Activated naive CD8-positive, alpha-beta T cell treated with anti-CD3 and anti-CD28 coated beads for 36 hours (primary cell): ENCODE measurements at regions not wholly inside any gene's neighbourhood (a gene's known extent, or its start where the extent isn't known, plus 50 kb on each side); places are given as distances from the start of the nearest gene placed in this dataset.
"Not testable (repeated sequence)": the region's sequence is repeated elsewhere in the genome, so short reads cannot be mapped to it uniquely, and the experiment has no call there.

Experiments used
- DNase-seq: peaks from one replicate; pipeline ENCODE4 v3.0.0; 2021
- H3K27ac Mint-ChIP-seq: one replicate; pipeline ENCODE4 v1.8.0; 2022; ENCODE audit warnings: mild to moderate bottlenecking, moderate library complexity, mixed read lengths
- H3K27me3 Mint-ChIP-seq: one replicate; pipeline ENCODE4 v1.8.0; 2022; ENCODE audit warnings: mild to moderate bottlenecking, mixed read lengths
- H3K36me3 Mint-ChIP-seq: one replicate; pipeline ENCODE4 v1.8.0; 2021; ENCODE audit warnings: mild to moderate bottlenecking, mixed read lengths
- H3K4me1 Mint-ChIP-seq: one replicate; pipeline ENCODE4 v1.8.0; 2021; ENCODE audit warnings: mixed read lengths
- H3K4me3 Mint-ChIP-seq: one replicate; pipeline ENCODE4 v1.8.0; 2022; ENCODE audit warnings: mild to moderate bottlenecking, moderate library complexity, mixed read lengths
- H3K9me3 Mint-ChIP-seq: one replicate; pipeline ENCODE4 v1.8.0; 2022; ENCODE audit warnings: mixed read lengths

DNA sequence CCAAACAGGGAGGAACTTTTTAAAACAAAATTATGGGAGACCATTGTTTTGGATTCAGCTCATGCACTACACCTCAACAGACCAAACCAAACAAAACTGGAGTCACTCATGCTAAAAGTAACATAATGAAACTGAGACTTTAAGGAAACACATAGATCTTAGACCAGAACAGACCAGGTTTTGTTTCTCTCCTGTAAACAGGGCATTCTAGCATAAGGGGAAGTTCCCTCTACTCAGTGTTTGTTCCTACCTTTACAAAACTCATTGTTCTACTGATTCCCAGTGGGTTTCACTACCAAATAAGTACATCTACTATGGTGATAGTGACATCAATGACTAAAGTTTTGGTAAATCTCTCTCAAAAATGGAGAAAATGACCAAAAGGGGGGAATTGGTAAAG is 1103.6 kb upstream of the EDIL3 start:
- Mint-ChIP-seq H3K9me3 (peaks cover 18% of the 10 kb centered on the region), H3K27ac (no peak overlapping the region), H3K36me3 (no peaks in the 10 kb centered on the region), H3K27me3 (no peaks in the 10 kb centered on the region), H3K4me1 (no peaks in the 10 kb centered on the region), H3K4me3 (no peak overlapping the region)
- DNase-seq, result no peak

DNA sequence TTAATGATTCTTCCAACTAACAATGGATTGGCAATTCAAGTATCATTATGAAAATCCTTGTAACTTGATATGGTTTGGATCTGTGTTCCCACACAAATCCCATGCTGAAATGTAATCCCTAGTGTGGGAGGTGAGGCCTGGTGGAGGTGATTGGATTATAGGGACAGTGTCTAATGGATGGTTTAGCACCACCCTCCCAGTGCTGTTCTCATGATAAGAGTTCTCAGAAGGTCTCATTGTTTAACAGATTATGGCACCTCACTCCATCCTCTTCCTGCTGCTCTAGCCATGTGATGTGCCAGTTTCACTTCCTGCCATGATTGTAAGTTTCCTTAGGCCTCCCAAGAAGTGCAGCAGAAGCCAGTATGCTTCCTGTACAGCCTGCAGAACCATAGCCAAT is 1116.2 kb upstream of the EDIL3 start:
- peaks cover 3% of the 10 kb centered on the region for H3K9me3 Mint-ChIP-seq
- no peaks in the 10 kb centered on the region for H3K36me3 Mint-ChIP-seq
- no peaks in the 10 kb centered on the region for H3K27me3 Mint-ChIP-seq
- H3K4me1 Mint-ChIP-seq, result no peaks in the 10 kb centered on the region
- no peak for DNase-seq
- H3K4me3 Mint-ChIP-seq, result no peak overlapping the region
- no peak overlapping the region for H3K27ac Mint-ChIP-seq

DNA sequence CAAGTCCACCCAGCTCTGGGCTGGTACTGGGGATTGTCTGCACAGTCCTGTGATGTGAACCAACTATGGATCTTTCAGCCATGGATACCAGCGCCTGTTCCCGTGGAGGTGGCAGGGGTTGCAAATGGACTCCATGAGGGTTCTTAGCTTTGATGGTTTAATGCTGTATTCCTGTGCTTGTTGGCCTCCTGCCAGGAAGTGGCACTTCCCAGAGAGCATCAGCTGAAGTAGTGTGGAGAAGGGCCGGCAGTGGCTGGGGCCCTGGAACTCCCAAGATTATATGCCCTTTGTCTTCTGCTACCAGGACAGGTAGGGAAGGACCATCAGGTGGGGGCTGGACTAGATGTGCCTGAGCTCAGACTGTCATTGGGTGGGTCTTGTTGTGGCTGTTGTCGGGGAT is 1104.8 kb upstream of the COX7C start:
- no peaks in the 10 kb centered on the region for H3K36me3 Mint-ChIP-seq
- peaks cover 2% of the 10 kb centered on the region for H3K9me3 Mint-ChIP-seq
- no peaks in the 10 kb centered on the region for H3K27me3 Mint-ChIP-seq
- no peak overlapping the region for H3K4me3 Mint-ChIP-seq
- H3K4me1 Mint-ChIP-seq, result no peaks in the 10 kb centered on the region
- no peak overlapping the region for H3K27ac Mint-ChIP-seq
- no peak for DNase-seq

DNA sequence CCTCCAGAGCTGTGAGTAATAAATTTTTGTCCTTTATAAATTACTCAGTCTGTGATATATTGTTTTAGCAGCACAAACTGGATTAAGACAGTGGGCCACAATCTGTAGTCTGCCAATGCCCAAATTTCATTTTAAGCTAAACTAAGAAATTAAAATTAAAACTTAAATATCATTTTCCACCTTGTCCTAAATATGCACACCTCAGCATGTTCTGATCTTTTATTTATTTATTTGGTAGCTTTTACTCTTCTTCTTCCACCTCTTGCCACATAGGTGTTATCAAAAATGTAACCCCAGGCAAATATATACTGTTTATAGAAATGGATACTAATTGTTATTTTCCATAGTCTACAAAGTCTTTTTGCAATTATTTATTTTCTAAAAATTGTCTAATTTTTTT is 1102.2 kb upstream of the COX7C start:
- Mint-ChIP-seq H3K36me3 (no peaks in the 10 kb centered on the region), H3K9me3 (no peaks in the 10 kb centered on the region), H3K27me3 (no peaks in the 10 kb centered on the region), H3K4me1 (no peaks in the 10 kb centered on the region), H3K4me3 (no peak overlapping the region), H3K27ac (no peak overlapping the region)
- DNase-seq, result no peak

DNA sequence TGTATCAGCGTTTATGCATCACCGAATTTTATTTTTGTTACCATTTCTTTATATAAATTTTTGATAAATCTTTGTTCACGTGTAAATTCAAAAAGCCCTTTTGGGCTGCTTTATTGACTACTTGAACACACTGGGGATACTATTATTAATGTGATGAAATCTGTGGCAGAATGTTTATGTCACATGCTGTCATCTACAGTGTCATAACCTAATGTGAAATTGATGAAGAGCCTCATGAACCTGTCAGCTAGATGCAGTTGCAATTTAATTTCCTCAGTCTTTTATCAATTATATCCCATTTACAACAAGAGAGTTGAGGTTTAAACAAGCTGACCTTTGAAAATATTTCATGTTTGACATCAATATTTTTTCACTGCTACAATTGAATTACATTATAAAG is 1100.4 kb upstream of the COX7C start:
- Mint-ChIP-seq H3K9me3 (no peaks in the 10 kb centered on the region), H3K27me3 (no peaks in the 10 kb centered on the region), H3K27ac (no peak overlapping the region), H3K4me1 (no peaks in the 10 kb centered on the region), H3K4me3 (no peak overlapping the region), H3K36me3 (no peaks in the 10 kb centered on the region)
- DNase-seq, result no peak

DNA sequence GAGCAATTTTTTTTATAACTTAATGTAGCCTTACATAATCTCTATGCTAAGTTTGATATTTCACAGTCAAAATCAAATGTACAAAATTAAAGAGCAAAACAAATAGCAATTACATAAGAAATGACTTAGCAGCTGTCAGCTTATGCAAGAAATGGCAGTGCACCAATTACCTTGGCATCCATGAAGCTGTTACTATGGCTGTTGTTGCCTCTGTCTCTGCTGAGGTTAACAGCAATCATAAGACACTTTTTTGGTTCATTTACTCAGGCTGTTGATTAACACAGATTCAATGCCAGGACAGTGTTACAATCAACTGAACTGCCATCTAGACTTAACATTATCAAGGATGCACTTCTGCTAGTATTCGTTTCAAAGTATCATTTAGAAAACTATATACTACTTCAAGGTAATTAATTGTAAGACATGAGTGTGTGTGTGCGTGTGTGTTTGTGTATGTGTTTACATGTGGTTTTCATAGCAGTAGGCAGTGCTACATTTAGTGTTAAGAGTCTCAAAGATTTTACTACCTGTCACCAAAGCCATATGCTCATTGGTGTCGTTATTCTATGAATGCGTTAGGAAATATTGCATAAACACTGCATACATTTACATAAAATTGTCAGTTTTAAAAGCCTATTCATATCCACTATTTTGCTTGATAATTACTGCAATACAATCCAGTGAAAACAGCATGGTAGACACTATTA is 1084.2 kb upstream of the COX7C start:
- H3K27me3 Mint-ChIP-seq, result no peaks in the 10 kb centered on the region
- H3K27ac Mint-ChIP-seq, result no peak overlapping the region
- DNase-seq, result no peak
- H3K4me3 Mint-ChIP-seq, result no peak overlapping the region
- H3K9me3 Mint-ChIP-seq, result no peaks in the 10 kb centered on the region
- no peaks in the 10 kb centered on the region for H3K4me1 Mint-ChIP-seq
- H3K36me3 Mint-ChIP-seq, result no peaks in the 10 kb centered on the region

DNA sequence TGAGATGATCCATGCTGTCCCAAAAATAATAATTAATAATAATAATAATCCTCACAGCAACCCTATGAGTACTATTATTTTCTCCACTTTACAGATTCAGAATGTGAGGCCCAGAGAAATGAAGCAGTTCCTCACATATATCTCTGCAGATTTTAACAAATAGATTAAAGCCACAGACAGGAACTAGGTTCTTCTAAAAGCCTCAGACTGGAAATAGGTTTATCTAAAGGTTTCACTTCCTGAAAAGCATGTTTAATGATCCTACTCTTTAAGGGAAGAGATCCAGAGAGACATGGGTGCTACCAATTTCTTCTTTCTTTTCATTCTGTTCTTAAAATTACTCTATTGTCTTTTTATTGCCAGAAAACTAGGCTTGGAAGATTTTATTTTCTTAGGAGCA is 1079.4 kb upstream of the COX7C start:
- no peaks in the 10 kb centered on the region for H3K9me3 Mint-ChIP-seq
- H3K27ac Mint-ChIP-seq, result no peak overlapping the region
- no peaks in the 10 kb centered on the region for H3K27me3 Mint-ChIP-seq
- DNase-seq, result no peak
- H3K4me1 Mint-ChIP-seq, result no peaks in the 10 kb centered on the region
- no peaks in the 10 kb centered on the region for H3K36me3 Mint-ChIP-seq
- no peak overlapping the region for H3K4me3 Mint-ChIP-seq

DNA sequence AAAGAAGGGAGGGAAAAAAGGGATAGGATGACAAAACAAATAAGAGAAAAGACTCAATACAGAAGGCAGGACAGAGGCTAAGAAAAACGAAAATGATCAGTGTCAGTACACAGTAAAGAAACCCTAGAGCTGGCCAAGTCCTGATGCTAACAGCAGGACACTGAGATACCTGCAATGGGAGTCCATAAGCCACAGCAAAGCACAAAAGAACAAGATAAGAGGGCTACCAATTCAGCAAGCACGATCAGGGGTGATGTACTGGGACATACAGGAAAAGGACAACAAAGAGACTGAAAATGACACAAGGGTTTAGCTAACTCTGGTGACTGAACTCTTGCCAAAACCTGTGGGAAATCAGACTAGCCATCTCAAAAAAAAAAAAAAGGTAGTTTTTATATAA is 1072.6 kb upstream of the COX7C start:
- H3K9me3 Mint-ChIP-seq, result no peaks in the 10 kb centered on the region

DNA sequence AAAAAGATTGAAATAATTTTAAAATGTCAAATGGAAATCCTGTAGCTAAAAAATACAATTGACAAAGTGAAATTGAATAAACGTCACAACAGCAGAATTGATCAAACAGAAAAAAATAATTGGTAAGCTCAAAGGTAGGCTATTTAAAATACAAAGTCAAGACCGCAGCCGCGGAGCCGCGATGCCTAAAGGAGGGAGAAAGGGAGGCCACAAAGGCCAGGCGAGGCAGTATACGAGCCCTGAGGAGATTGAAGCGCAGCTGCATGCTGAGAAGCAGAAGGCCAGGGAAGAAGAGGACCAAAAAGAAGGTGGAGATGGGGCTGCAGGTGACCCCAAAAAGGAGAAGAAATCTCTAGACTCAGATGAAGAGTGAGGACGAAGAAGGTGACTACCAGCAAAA is 1068.5 kb upstream of the COX7C start:
- H3K9me3 Mint-ChIP-seq, result peaks cover 8% of the 10 kb centered on the region
- H3K27me3 Mint-ChIP-seq, result no peaks in the 10 kb centered on the region
- no peak for DNase-seq
- H3K4me1 Mint-ChIP-seq, result no peaks in the 10 kb centered on the region
- no peak overlapping the region for H3K27ac Mint-ChIP-seq
- no peak overlapping the region for H3K4me3 Mint-ChIP-seq
- no peaks in the 10 kb centered on the region for H3K36me3 Mint-ChIP-seq

More for the DNA sequence above, 1072.6 kb upstream of the COX7C start:
- no peak overlapping the region for H3K27ac Mint-ChIP-seq
- no peak overlapping the region for H3K4me3 Mint-ChIP-seq
- H3K27me3 Mint-ChIP-seq, result no peaks in the 10 kb centered on the region
- H3K4me1 Mint-ChIP-seq, result no peaks in the 10 kb centered on the region
- no peaks in the 10 kb centered on the region for H3K36me3 Mint-ChIP-seq
- no peak for DNase-seq

DNA sequence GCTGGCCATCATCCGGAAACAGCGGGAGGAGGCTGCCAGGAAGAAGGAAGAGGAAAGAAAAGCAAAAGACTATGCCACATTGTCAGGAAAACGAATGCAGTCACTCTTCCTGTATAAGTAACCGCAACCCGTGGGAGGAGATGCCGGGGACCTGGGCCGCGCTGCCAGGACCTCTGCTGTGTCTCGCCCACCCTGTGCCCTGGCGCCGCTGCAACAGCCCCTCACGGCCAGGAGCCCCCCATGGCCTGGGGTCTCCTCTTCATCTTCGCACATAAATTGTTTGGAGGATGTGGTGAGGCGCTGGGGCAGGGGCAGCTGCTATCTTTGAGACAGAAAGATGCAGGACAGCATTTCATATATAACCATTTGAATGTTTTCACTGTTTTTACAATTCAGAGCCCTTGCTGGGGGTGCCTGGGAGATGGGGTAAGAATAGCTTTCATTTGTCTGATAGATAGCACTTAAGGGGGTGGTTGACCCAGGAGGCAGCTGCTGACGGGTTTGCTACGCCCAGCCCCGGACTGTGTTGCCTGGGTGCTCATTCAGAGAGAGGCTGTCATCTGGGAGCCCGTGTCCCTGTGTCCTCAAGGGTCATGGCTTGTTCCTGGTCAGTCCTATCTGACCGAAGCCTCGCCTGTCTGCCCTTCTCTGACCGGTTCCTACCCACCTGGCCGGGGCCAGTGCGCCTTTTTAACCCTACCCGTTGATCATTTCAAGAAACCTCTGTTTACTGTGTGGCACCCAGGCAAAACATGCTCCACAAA is 1067.7 kb upstream of the COX7C start:
- H3K27ac Mint-ChIP-seq, result no peak overlapping the region
- H3K9me3 Mint-ChIP-seq, result peaks cover 8% of the 10 kb centered on the region
- no peaks in the 10 kb centered on the region for H3K4me1 Mint-ChIP-seq
- no peak for DNase-seq
- no peaks in the 10 kb centered on the region for H3K36me3 Mint-ChIP-seq
- H3K27me3 Mint-ChIP-seq, result no peaks in the 10 kb centered on the region
- H3K4me3 Mint-ChIP-seq, result no peak overlapping the region

DNA sequence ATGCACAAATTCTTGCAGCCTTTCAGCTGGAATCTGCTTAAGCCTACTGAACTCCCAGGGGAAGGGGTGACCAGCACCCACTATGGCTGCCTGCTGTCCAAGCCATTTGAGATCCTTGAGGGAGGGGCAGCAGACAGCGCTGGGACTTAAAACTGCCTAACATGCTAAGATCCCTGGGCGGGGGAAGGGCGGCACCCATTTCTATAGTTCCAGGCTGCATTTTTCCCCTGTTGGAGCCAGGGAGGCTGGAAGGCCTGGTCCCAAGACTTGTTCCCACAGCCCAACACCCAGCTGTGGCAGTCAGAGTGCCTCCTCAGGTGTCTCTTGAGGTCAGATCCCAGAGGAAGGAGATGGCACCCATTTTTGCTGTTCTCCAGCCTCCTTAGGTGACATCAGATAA is 1061.3 kb upstream of the COX7C start:
- DNase-seq, result no peak

DNA sequence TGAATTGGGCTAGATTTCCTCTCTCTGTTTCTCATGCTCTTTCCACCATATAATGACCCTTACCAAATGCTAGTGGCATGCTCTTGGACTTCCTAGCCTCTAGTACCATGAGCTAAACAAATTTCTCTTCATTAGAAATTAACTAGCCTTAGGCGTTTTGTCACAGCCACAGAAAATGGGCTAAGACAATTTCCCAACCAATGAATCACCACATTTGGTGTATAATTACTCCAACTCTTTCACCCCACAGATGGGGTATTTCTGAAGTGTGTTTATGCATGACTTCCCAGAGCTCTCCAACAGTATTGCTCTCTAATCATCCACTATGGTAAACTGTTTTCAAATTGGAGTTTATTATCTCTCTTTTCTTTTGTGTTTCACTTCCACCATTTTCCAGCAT is 1041.1 kb upstream of the COX7C start:
- no peaks in the 10 kb centered on the region for H3K36me3 Mint-ChIP-seq
- no peak overlapping the region for H3K4me3 Mint-ChIP-seq
- no peaks in the 10 kb centered on the region for H3K4me1 Mint-ChIP-seq
- peaks cover 1% of the 10 kb centered on the region for H3K9me3 Mint-ChIP-seq
- no peak overlapping the region for H3K27ac Mint-ChIP-seq
- H3K27me3 Mint-ChIP-seq, result no peaks in the 10 kb centered on the region
- DNase-seq, result no peak

More for the DNA sequence above, 1061.3 kb upstream of the COX7C start:
- H3K27ac Mint-ChIP-seq, result no peak overlapping the region
- no peaks in the 10 kb centered on the region for H3K36me3 Mint-ChIP-seq
- H3K27me3 Mint-ChIP-seq, result no peaks in the 10 kb centered on the region
- H3K9me3 Mint-ChIP-seq, result peaks cover 22% of the 10 kb centered on the region
- no peaks in the 10 kb centered on the region for H3K4me1 Mint-ChIP-seq
- H3K4me3 Mint-ChIP-seq, result no peak overlapping the region

DNA sequence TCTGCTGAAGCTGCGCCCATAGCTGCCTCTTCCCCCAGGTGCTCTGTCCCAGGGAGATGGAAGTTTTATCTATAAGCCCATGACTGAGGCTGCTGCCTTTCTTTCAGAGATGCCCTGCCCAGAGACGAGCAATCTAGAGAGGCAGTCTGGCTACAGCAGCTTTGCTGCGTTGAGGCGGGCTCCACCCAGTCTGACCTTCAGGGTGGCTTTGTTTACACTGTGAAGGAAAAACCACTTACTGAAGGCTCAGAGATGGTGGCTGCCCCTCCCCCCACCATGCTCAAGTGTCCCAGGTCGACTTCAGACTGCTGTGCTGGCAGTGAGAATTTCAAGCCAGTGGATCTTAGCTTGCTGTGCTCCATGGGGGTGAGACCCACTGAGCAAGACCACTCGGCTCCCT is 1029.9 kb upstream of the COX7C start:
- H3K4me3 Mint-ChIP-seq, H3K27ac Mint-ChIP-seq, H3K36me3 Mint-ChIP-seq, H3K27me3 Mint-ChIP-seq, H3K4me1 Mint-ChIP-seq, DNase-seq: not testable (repeated sequence)
- H3K9me3 Mint-ChIP-seq, result peaks cover 21% of the 10 kb centered on the region

DNA sequence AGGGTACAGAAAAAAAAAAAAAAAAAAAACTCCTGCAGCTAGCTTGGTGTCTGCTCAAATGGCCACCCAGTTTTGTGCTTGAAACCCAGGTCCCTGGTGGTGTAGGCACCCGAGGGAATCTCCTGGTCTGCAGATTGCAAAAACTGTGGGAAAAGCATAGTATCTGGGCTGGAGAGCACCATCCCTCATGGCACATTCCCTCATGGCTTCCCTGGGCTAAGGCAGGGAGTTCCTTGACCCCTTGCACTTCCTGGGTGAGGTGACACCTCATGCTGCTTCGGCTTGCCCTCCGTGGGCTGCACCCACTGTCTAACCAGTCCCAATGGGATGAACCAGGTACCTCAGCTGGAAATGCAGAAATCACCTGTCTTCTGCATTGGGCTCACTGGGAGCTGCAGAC is 1029.5 kb upstream of the COX7C start:
- not testable (repeated sequence) for H3K27me3 Mint-ChIP-seq, DNase-seq, H3K4me3 Mint-ChIP-seq, H3K27ac Mint-ChIP-seq, H3K36me3 Mint-ChIP-seq, H3K4me1 Mint-ChIP-seq
- peaks cover 18% of the 10 kb centered on the region for H3K9me3 Mint-ChIP-seq

DNA sequence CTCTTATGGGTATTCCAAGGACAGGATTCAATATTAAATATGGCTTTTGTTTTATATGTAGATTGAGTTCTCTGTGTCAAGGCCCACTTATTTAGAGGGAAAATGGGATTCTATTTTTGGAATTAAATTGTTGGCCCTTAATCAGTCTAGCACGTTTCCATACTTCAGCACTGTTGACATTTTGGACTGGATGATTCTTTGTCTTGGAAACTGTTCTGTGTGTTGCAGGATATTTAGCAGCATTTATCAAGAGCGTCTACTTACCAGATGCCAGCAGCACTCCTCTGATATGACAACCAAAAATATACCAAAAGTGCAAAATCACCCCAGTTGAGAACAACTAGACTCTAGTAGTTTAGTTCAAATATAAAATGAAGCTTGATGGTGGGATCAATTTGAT is 1027.0 kb upstream of the COX7C start:
- Mint-ChIP-seq H3K4me3 (no peak overlapping the region), H3K4me1 (no peaks in the 10 kb centered on the region), H3K27ac (no peak overlapping the region), H3K9me3 (peaks cover 6% of the 10 kb centered on the region), H3K27me3 (no peaks in the 10 kb centered on the region), H3K36me3 (no peaks in the 10 kb centered on the region)
- no peak for DNase-seq

DNA sequence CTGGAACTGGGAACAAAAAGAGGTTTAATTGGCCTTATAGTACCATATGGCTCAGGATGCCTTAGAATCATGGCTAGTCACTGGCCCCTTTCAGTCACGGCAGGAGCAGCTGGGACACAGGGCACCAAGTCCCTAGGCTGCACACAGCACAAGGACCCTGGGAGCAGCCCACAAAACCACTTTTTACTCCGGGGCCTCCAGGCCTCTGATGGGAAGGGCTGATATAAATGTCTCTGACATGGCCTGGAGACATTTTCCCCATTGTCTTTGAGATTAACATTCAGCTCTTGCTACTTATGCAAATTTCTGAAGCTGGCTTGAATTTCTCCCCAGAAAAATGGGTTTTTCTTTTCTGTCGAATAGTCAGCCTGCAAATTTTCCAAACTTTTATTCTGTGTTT is 1026.4 kb upstream of the COX7C start:
- Mint-ChIP-seq H3K4me3 (no peak overlapping the region), H3K27ac (no peak overlapping the region), H3K27me3 (no peaks in the 10 kb centered on the region), H3K9me3 (peaks cover 6% of the 10 kb centered on the region), H3K4me1 (no peaks in the 10 kb centered on the region), H3K36me3 (no peaks in the 10 kb centered on the region)
- no peak for DNase-seq
